Endometrium (tissue), 2 donors: ENCODE measurements at regions not wholly inside any gene's neighbourhood (a gene's known extent, or its start where the extent isn't known, plus 50 kb on each side); places are given as distances from the start of the nearest gene placed in this dataset.
A peak's percentile ranks its signal among the peaks of the same experiment; 100 is the strongest.
"Not testable (repeated sequence)": the region's sequence is repeated elsewhere in the genome, so short reads cannot be mapped to it uniquely, and the experiment has no call there.

ENCODE experiments used
- FAIRE-seq: peaks from 2 replicates; lab custom pipeline; 2012; peaks lifted over from hg19 to GRCh38; lab: Jason Lieb, UNC
- donor health status: control.
- donor health status: control.

DNA sequence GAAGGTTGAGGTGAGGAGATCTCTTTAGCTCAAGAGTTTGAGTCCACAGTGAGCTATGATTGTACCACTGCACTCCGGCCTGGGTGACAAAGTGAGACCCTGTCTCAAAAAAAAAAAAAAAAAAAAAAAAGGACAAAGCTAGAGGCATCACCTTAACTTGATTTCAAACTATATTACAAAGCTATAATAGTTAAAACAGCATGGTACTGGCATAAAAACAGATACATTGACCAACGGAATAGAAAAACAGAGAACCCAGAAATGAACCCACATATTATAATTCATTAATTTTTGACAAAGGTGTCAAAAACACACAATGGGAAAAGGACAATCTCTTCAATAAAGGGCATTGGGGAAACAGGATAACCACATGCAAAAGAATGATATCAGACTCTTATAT is 50.8 kb upstream of the MBOAT1 start:
- FAIRE-seq: no peak

DNA sequence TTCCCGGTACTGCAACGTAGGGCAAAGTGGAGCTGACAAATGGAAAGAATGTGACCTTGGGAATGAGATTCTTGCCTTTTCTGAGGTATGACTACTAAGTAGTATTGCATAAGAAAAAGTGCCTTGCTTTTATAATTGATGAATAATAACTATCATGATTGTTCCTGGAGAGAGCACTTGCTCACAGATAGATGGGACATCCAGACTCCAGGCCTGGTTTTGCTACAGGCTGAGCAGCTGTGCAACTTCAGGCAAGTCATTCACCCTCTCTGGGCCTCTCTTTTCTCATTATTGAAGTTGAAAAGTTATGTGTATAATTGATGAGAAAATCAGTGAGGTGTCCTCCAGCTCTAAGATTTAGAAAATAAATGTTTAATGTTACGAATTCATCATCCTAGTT is 53.6 kb upstream of the MBOAT1 start:
- no peak for FAIRE-seq

DNA sequence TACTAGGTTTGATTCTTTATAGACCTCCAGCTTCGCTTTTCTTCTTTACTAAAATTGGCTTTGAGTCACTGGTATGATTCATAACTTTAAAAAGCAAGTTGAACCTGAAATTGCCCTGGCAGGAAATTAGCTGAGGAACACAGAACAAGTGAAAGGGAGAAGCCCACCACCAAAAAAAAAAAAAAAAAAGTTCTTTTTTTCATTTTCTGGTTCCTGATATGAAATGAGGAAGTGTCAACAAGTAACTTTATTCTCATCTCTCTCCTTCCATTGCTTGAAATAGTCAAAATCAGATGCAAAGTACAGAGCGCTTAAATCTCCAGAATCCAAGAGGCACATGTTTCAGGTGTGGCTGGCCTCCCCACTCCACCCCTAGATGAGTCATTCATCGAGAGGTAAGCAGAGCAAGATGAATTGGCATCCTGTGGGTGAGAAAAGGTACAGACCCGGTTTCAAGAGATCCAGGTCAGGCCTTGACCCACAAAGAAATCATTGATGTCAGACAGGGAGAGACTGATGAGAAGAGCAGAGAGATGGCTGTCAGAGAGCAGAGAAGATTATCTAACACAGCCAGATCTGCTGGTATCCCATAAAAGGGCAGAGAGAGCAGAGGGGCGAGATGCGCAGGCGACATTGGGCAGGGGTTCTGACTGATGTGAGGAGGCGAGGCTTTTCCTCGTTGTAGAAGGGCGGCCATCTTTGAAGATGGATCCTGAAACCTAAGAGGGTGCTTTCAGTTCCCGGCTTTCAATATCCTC is 54.8 kb upstream of the MBOAT1 start:
- no peak for FAIRE-seq

DNA sequence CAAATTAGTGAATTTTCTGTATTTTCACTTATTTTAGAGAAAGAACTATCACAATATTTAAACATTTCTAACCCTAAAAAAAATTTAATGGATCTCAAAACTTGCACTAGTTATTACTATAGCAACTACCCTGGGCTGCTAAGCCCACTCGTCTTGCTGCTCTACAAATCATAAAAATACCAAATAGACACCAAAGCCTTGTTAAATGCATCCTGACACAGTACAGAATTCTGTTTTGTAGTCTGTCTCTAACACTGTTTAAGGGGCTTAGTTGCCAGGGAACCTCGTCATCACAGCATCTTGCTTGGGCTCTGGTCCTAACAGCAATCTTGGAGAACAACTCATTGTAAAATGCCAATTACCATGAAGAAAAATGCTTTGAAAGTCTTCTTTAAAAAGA is 56.9 kb upstream of the MBOAT1 start:
- no peak for FAIRE-seq

DNA sequence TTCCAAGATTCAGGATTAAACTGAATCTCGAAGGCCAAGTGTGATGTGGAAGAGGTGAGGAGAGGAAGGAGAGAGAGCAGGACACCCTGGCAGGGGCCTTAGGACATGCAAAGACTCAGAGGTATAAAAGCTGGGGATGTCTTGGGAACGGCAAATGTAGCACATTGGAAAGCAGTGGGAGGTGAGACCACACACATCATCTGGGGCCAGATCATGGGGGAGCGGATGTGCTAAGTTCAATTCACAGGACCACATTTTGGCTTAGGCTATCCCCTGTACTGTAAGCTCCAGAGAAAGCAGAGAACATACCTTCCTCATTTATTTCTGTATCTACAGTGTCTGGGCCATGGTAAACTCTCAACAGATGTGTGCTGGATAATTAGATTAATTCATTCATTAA is 59.5 kb upstream of the MBOAT1 start:
- FAIRE-seq: no peak

DNA sequence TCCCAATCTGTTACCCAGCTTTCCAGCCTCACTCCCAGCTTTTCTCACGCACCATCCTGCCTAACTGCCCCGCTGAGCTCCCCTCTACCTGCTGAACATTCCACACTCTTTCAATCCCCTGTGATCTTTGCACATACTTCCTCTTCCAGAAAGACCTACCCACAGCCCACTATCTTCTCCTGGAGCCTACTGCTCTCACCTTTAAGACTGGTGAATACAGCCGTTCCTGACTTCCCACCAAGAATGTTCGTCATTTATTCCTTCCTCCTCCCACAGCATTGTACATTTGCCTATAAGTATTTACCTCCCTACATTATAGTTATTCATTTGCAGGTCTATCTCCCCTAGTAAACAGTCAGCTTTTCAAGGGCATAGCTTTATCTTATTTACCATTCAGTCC is 61.9 kb upstream of the MBOAT1 start:
- FAIRE-seq: no peak

DNA sequence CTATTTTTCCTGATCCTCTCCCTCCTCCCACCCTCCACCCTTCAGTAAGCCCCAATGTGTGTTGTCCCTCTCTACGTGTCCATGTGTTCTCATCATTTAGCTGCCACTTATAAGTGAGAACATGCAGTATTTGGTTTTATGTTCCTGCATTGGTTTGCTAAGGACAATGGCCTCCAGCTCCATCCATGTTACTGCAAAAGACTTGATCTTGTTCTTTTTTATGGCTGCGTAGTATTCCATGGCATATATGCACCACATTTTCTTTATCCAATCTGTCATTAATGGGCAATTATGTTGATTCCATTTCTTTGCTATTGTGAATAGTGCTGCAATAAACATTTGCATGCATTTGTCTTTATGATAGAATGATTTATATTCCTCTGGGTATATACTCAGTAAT is 63.6 kb upstream of the MBOAT1 start:
- not testable (repeated sequence) for FAIRE-seq

DNA sequence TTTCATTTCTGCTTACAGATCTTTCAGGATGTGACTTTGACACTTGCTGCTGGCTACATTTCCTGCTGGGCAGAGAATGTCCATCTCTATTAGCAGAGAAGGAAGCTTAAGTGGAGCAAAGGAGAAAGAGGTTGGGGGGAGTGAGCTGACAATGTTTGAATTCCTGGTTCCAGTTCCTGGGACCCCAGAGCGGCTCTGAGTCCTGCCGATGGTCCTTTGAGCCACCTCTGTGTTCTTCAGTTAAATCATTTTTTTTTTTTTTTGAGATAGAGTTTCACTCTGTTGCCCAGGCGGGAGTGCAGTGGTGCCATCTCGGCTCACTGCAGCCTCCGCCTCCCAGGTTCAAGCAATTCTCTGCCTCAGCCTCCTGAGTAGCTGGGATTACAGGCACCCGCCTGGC is 65.5 kb upstream of the MBOAT1 start:
- not testable (repeated sequence) for FAIRE-seq

DNA sequence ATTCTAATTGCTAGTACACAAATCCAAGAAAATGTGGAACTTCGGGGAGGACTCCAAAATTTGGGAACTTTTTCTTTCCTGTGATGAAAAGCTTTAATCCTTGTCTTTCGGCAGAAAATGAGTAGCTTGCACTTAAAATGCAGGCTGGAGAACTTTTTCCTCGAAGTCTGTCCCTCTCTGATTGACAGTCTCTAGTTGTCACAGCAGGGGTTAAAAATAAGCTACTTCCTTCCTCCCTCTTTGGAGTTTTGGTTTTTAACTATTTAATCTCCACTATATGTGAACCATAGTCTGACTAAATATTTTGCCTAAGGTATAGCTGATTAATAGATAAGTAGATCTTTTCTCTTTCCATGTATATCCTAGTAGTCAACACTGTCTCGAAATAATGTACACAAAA is 66.8 kb upstream of the MBOAT1 start:
- no peak for FAIRE-seq

DNA sequence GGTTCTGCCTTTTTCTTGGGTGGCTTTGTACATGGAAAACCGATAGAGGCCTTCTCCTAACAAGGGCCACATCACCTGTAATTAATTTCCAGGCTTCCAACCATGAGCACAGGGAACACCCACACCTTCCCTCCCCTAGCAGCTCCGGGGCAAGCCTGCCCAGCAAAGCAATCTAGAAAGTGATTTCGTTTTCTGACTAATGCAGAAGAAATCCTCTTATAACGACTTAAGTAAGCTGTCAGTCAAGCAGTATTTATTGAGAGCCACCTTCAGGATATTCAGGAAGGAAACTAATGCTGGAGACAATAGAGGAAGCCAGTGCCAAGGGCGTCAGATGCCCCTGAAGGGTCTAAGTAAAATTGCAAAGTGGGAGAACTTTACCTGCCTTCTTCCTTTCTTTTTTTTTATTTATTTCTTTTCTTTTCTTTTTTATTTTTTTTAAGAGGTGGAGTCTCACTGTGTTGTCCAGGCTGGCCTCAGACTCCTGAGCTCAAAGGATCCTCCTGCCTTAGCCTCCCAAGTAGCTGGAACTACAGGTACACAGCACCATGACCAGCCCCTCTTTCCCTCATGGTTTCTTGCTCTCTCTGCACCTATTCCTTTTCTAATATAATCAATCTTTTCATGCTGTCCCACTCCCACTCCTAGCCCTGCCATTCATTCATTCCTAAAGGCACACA is 67.5 kb upstream of the MBOAT1 start:
- FAIRE-seq: no peak

DNA sequence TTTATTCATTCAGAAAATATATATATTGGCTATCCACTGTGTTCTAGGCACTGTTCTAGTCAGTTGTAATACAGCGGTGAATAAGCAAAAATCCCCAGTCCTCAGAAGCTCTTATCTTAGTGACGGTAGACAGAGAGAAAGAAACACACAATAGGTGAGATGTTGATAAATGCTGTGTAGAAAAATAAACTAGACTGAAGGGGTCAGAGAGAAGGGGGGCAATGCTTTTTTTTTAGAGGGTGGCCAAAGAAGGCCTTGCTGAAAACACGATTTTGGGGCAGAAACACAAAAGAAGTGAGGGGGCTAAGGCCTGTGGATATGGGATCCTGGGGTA is 68.0 kb upstream of the MBOAT1 start:
- no peak for FAIRE-seq

DNA sequence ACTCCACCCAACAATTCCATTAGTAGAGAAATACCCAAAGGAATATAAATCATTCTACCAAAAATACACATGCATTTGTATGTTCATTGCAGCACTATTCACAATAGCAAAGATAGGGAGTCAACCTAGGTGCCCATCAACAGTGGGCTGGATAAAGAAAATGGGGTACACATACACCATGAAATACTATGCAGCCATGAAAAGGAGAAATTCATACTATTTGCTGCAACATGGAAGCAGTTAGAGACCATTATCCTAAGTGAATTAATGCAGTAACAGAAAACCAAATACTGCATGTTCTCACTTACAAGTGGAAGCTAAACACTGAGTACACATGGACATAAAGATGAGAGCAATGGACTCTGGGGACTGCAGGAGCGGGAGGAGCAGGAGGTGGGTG is 72.4 kb upstream of the MBOAT1 start:
- no peak for FAIRE-seq

DNA sequence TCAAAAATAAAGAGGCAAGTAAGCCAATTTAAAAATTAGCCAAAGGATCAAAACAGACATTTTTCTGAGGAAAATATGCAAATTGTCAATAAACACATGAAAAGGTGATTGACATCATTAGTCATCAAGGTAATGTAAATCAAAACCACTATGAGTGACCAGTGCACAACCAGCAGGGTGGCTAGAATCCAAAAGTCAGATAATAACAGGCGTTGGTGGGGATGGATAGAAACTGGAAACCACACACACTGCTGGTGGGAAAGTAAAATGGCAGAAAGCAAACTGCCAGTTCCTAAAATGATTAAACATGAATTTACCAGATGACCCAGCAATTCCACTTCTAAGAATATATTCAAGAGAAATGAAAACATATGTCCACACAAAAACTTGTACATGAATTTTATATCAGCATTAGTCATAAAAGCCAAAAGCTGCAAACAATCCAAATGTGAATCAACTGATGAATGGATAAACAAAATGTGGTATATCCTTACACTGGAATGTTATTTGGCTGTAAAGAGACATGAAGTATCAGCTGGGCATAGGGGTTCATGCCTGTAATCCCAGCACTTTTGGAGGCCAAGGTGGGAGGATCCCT is 74.8 kb upstream of the MBOAT1 start:
- no peak for FAIRE-seq

DNA sequence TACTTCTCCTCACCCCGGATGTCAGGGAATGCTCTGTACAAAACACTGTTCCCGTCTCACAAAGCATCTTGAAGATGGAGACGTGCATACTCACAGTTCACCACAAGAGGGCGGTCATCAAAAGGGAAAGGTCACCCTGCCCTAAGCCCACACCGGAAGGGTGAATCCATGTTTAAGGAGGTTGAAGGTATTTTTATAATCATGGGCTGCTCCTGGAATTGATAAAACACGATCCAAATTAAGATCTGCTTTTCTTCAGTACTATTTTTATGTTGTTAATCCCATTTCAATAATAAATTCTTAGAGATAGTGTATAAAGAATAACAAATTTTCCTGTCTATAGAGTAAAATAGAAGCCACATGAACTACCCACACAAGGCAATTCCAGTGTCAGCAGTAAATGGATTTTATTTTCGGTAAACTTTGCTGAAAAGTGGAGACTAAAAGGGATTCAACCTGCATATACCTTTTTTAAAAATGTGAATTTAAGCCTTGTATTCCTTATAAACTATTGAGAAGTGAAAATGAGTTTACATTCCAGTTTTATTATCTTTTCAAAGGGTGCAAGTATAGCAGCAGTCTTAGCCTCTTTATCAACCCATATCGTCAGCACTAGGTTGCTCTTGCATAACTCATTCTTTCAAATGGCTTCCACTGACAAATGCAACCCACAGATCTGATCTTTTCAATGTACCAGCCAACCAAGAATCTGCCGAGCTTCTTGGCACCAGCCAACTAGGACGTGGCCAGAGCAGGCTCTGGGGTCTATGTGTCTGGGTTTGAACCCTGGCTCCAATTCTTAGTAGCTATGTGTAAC is 79.7 kb upstream of the MBOAT1 start:
- peak; percentile 90 for FAIRE-seq

DNA sequence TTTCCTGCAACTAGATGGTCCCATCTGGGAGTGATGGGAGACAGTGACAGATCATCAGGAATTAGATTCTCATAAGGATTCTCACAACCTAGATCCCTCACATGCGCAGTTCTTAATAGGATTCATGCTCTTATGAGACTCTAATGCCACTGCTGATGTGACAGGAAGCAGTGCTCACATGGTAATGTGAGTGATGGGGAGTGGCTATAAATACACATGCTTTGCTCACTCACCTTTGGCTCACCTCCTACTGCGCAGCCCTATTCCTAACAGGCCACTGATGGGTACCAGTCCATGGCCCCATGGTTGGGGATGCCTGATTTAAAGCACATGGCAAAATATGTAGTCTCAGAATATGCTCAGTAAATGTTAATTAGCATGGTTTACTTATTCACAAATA is 80.6 kb upstream of the MBOAT1 start:
- FAIRE-seq: no peak

DNA sequence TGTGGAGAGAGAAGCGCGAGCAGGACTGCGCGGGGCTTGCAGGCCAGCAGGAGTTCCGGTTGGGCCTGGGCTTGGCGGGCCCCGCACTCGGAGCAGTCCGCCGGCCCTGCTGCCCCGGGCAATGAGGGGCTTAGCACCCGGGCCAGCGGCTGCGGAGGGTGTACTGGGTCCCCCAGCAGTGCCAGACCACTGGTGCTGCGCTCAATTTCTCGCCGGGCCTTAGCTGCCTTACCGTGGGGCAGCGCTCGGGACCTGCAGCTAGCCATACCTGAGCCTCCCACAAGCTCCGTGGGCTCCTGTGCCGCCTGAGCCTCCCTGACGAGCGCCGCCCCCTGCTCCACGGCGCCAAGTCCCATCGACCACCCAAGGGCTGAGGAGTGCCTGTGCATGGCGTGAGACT is 89.0 kb upstream of the MBOAT1 start:
- no peak for FAIRE-seq

DNA sequence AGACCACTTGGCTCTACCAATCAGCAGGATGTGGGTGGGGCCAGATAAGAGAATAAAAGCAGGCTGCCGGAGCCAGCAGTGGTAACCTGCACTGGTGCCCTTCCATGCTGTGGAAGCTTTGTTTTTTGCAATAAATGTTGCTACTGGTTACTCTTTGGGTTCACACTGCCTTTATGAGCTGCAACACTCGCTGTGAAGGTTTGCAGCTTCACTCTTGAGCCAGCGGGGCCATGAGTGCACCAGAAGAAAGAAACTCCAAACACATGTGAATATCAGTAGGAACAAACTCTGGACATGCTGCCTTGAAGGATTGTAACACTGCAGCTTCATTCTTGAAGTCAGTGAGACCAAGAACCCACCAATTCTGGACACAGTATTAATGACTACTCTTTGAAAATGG is 89.9 kb upstream of the MBOAT1 start:
- no peak for FAIRE-seq

DNA sequence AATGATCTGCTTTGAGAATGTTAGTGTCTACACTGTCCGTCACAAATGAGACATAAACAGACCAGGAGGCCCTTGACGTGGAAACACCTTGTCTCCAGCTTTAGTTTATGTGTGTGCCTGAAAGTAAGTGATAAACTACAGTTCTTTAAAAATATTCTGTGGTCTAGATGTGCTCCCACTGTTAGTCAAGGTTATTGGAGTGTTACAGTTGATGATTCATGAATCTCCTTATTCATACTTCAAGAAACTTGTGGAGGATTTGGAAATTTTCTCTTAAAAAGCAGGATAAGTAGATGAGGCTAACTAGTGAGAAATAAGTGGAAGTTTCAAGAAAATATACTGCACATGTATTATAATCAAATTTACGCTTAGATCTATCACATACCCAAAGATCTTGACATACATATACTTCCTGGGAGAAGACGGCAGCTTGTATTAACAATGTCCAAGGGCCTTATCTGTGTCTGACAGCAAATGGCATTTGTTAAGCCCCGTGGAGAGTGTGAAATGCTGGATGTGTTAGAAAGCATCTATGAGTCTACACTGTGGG is 90.5 kb upstream of the MBOAT1 start:
- no peak for FAIRE-seq

DNA sequence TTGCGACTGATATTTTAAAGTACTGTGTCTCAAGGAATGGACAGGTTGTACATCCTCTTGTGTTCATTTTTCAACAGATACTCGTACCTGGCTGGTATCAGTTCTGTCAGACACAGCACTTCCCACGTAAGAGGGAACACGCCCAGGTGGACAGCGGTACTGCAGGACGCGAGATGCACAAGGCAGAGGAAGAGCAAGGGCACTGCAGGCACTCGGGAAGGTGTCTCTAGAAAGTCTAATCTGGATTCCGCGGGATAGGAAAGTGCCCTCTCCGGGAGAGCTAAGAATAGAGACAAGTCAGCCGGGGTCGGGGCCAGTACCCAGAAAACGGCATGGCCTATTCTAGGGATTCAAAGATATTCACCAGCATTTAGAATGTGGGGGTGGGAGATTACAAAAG is 94.2 kb upstream of the MBOAT1 start:
- no peak for FAIRE-seq

DNA sequence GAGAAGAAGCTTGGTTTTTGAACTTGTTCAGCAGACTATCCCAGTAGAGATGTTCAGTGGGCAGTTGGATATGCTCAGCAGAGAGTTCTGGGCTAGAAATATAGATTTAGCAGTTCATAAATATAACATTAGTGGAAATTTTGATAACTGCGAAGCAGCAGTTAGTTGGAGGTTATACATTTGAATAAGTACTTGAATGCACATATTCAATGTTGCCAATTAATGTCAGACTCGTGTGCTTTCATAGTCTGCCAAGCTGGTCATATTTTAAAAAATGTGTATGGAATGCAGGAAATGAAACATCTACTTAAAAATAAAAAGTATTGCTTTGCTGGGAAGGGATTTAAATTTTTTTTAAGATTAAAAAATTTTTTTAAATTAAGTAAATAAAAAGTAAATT is 92.5 kb upstream of the E2F3 start:
- FAIRE-seq: no peak

DNA sequence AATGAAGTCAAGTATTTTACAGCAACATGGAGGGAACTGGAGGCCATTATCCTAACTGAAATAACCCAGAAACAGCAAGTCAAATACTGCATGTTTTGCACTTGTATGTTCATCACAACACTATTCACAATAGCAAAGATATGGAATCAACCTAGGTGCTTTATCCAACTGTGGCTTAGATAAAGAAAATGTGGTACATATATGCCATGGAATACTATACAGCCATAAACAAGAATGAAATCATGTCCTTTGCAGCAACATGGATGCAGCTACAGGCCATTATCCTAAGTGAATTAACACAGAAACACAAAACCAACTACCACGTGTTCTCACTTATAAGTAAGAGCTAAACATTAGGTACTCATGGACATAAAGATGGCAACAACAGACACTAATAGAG is 91.5 kb upstream of the E2F3 start:
- no peak for FAIRE-seq

DNA sequence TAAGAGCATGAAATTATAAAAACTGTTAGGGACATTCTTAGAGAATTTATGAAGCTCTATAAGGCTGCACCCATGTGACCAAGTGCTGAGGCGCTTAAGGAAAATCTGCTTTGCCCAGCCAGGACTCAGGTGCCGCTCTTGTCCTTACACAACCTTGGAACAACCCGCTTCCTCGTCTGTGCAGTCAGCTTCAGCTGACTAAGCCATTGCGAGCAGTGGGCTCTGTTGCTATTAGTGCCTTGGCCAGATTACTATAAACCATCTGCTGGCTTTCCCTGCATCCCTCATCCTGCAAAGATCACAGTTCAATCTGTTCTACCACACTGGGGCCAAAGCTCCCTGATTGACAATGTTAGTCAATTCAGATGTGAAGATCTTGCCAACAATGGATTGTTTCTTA is 89.1 kb upstream of the E2F3 start:
- no peak for FAIRE-seq

DNA sequence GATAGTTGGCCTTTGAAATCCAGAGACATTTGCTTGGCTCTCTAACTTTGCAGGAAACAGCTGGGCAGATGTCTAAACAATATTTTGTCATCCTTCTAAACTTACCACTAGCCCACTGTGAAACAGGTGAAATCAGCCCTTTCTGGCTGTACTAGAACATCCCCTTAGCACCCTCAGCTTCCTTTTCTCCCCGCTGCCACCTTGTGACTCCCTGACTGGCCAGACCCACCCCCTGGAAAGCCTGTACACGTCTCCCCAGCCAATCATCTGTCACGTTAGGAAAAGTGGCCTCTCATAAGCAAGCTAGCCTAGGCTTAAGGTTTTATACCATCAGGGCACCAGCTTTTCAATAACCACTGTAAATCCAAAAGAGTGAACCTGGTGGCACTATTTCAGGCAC is 88.6 kb upstream of the E2F3 start:
- FAIRE-seq: no peak
